Body of pancreas (tissue), 4 donors: ENCODE measurements at regions not wholly inside any gene's neighbourhood (a gene's known extent, or its start where the extent isn't known, plus 50 kb on each side); places are given as distances from the start of the nearest gene placed in this dataset.

Experiments
- POLR2A ChIP-seq, 3 donors: fragments of 450-650 bp; IDR thresholded peaks; one replicate each; pipeline ENCODE4 v1.6.1; 2016; ENCODE audit warnings: antibody characterized with exemption in 3 of 3, mild to moderate bottlenecking in 2 of 3
- TF ChIP-seq, protein P1 (sequence below), 7 experiments: fragments of 450-650 bp in 4 of 7; fragments of 200-600 bp in 3 of 7; sonication (generic) in 3 of 7; IDR thresholded peaks; one replicate each; pipeline ENCODE4 v1.5.1; 2016 to 2019; ENCODE audit warnings: antibody characterized with exemption in 7 of 7

DNA sequence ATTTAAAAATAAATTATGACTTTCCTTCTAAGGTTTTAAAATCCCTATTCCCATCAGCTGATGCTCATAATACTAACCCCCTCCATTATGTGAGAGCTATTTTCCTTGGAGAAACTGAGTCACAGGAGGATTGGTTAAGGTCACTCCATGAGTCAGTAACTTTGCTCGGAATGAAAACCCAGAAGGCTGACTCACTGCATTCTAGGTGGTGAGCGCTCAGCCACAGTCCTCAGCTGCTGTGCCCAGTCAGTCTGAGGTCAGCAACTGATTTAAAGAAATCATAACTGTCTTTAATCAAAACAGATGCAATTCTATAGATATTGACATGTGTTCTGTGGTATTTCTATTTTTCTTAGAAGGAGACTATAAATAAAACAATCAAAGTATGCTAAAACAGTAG, 359.2 kb downstream of the GJA1 start:
- TF ChIP-seq, protein P1, sequence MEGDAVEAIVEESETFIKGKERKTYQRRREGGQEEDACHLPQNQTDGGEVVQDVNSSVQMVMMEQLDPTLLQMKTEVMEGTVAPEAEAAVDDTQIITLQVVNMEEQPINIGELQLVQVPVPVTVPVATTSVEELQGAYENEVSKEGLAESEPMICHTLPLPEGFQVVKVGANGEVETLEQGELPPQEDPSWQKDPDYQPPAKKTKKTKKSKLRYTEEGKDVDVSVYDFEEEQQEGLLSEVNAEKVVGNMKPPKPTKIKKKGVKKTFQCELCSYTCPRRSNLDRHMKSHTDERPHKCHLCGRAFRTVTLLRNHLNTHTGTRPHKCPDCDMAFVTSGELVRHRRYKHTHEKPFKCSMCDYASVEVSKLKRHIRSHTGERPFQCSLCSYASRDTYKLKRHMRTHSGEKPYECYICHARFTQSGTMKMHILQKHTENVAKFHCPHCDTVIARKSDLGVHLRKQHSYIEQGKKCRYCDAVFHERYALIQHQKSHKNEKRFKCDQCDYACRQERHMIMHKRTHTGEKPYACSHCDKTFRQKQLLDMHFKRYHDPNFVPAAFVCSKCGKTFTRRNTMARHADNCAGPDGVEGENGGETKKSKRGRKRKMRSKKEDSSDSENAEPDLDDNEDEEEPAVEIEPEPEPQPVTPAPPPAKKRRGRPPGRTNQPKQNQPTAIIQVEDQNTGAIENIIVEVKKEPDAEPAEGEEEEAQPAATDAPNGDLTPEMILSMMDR (IDR thresholded peaks at IDR 0.05), result no peak
- TF ChIP-seq POLR2A (IDR thresholded peaks at IDR 0.05), result no peak
